NCI-H69 (cell line): ENCODE measurements at regions not wholly inside any gene's neighbourhood (a gene's known extent, or its start where the extent isn't known, plus 50 kb on each side); places are given as distances from the start of the nearest gene placed in this dataset.
A peak's percentile ranks its signal among the peaks of the same experiment; 100 is the strongest.

Source experiments
- DNase-seq: peaks from one replicate; lab custom pipeline; 2025; lab: John Stamatoyannopoulos, UW

DNA sequence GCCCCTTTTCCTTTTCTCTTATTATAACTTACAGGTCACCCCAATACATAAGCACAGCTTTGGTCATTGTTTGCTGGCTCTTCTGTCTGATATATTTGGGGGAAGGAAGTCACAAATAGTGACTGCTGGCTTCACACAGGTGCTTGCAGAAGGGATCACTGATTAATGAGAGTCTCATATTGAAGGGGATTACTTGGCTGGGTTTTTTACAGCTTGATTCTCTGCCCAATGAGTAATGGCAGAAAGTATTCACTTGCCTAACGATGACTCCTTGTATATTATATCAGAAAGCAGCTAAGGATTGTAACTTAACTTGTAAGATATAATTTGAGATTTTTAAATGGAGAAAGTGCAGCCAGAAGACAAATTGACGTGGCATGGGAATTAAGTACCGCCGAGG is 119.3 kb upstream of the PFN2 start:
- no peak for DNase-seq

DNA sequence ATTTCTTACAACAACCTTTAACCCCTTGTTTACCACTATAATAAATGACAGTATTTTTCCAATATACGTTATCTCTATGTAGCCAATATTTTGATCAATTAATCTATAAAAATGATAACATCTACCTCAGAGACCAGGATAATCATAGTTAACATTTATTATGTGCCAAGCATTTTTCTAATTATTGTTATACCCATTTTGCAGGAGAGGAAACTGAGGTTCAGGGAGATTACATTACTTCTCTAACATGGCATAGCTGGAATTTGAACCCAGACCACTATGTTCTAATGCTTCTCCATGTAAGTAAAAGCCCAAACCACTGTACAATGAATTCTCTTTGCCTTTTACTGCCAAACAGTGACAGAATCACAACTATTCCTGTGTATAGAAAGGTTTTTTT is 113.4 kb upstream of the PFN2 start:
- no peak for DNase-seq

DNA sequence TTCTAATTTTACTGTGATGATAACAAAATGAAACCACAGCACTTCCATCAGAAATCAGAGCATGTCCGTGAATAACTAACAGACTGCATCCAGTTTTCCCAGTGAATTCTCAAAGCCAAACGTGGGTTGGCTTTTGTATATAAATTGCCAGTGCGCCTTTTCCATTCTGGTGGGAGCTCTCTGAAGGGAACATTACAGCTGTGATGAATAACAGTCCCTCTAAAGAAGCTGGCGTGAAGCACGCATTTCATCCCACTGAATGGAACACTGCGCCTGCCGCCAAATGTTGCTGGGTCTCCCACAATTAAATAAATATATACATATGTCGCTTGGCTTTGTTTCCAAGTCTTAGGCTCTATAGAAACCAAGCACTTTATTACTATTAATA is 113.0 kb upstream of the PFN2 start:
- peak; percentile 53 for DNase-seq

DNA sequence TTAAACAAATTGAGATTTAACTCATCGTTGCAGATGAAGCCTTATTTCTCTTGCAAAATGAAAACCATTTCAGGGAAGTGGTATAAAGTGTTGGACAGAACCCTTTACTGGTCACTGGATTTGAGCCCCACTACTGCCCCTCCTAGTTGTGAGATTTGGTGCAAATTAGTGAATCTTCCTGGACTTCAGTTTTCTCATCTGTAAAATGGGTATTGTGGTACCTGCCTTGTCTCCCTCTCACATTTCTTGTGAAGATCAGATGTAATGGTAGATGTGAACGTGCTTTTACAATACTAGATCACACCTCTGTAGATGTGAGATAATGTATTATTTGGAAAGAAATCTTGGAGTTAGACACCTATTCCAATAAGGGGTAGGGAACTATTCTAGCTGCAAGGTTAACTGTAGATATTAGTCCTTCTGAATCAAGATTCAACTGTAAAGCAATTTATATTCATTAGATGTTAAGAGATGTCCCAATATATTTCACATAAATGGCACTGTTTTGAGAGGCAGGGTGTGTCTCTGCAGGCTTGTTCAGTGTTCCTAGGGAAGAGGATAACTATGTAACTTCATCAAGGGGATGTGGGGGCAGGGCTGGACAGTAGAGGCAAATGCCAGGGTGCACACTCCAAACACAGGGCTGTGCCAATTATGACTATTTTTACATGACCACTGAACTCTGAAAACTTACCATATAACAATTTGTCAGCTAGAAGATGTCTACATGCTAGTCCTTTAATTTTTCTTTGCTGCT is 112.4 kb upstream of the PFN2 start:
- peak; percentile 24 for DNase-seq

DNA sequence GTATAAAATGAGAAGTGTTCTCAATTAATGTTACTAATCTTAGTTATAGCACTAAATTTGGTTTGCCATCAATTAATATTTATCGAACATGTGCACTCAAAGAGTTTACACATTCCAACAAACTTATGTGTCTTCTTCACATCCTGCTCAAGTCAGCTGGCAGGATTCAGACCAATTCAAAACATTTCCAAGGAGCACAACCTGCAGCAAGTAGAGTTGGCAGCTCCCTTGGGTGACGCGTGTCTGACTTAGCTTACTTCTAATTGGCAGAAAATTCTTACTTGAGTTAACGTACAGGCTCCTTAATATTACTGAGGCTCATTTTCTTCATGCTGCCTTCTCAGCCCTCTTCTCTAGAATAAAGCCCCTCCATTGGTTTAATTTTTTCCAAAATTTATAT is 110.4 kb upstream of the PFN2 start:
- DNase-seq = peak; percentile 4

DNA sequence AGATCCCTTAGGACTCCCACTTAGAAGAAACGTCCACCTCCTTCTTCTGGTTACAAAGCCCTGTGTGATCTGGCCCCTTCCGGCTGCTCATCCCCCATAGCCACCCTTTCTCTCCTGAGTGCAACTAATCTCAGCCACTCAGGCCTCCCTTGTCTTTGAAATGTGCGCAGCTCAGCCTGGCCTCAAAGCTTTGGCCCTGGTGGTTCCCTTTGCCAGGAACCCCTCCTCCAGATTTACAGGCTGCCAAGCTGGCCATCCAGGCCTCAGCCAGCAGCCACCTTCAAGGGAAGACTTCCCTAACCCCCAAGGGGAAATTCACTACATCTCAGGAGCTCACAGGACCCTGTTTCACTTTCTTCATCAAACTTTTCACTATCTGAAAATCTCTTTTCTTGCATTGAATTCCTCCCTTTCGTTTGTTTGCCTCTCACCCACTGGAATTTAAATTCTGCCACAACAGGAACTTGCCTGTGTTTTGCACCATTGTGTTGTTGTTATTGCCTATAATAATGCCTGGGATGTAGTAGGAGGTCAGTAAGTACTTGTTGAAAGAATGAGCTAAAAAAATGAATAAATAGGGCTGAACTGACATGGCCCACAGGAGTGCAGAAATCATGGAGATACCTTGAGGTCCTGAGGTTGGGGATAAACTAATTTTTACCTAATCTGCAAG is 109.5 kb upstream of the PFN2 start:
- peak; percentile 6 for DNase-seq

DNA sequence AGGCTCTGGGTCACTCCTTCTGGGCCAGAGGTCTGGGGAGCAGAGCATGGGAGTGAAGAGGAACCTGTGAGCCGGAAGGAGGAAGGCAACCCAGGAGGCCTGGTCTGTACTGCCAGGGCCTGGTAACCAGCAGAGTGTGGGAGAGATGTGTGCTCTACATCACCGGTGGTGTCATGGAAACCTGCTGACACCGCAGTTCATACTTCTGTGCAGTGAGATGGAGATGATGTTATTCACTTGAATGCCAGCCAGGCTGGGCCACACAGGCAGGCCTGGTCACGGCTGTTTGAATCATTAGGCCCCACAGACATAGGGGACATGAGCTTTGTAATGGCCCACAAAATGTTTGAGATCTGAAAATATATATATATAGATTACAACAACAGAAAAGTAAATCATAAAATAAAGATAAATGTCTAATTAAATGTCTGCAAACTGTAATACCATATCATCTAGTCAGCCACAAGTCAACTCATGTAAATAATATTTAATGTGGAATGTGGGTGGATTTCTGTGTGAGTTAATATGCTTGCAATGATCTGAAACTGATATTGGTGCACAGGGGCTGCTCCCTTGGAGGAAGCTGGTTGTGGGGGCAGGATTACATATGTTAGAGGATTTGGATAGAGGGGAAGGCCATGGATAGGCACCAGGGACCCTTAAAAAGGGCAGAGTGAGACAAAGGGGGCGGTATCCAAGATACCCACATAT is 108.5 kb upstream of the PFN2 start:
- DNase-seq = peak; percentile 45

DNA sequence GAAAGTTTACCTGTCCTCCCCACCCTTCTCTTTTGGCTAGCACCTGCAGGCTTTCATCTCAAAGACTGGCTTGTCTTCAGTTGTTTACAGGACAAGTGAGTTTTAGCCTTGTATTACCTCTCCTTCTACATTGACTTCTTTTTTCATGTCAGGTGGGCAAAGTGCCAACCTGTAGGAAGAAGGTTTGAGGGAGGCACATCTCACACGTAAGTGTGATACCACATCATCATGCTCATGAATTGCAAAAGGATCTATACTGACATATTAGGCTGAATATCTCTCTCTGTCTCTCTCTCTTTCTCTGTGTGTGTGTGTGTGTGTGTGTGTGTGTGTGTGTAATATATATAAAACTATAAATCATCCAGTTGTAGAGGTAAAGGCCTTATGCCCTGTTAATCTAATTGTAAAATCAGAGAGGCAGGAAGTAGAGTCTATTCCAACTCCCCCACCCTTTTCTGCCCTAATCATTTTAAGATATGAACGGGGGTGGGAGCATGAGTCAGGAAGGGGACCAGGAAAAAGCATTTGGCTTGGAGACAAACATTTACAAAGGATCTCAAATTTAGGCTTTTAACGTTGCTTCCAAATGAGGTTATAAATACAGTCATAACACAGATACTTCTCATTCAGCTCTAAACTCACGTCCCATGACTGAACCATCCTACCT is 107.0 kb upstream of the PFN2 start:
- peak; percentile 4 for DNase-seq

DNA sequence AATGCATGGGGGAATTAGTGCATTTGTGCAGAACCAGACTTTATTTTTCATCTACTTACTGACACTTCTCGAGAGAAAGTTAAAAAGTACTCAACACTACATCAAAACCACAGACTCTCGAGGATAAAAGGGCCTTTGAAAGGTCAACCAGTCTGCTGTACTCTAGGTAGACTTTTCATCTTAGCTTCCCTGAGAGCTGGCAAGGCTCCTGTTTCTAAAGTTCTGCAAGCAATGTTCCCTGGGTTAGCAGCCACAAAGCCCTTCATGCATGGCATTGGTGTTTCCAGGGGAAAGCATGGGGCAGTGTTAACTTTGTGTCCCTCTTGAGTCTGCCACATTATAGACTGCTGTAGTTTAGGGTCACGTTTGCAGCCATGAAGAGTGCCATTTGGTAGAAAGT is 106.4 kb upstream of the PFN2 start:
- DNase-seq = no peak

DNA sequence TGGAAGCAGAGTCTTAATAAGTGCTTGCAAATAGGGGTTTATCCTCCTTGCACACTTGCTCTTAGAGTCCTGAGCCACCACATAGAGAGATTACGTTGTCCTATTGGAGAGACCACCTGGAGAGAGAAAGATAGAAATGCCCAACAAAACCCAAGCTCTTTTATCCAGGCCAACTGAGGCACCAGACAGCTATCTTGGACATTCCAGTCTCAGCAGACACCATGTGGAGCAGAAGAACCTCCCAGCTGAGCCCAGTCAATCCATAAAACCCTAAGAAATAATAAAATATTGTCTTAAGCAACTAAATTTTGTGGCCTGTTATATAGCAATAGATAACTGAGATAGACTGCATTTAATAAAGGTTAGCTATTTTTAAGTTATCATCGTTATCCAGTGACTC is 105.7 kb upstream of the PFN2 start:
- DNase-seq = no peak

DNA sequence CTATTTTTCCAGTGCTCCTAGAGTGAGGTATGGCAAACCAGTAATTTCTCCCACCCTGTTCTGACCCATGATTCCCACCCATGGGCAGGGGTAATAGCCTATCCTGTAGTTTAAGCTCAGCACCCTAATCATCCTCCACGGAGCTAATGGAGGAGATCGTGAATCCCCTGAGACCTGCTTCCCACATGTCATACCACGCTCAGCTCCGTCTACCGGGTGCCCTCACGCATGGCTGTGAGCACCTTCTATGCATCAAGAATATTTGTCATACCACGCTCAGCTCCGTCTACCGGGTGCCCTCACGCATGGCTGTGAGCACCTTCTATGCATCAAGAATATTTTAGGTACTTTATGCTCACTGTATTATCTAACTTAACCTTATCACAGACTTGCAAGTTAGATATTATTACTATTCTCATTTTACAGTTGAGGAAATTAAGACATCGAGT is 104.7 kb upstream of the PFN2 start:
- no peak for DNase-seq

DNA sequence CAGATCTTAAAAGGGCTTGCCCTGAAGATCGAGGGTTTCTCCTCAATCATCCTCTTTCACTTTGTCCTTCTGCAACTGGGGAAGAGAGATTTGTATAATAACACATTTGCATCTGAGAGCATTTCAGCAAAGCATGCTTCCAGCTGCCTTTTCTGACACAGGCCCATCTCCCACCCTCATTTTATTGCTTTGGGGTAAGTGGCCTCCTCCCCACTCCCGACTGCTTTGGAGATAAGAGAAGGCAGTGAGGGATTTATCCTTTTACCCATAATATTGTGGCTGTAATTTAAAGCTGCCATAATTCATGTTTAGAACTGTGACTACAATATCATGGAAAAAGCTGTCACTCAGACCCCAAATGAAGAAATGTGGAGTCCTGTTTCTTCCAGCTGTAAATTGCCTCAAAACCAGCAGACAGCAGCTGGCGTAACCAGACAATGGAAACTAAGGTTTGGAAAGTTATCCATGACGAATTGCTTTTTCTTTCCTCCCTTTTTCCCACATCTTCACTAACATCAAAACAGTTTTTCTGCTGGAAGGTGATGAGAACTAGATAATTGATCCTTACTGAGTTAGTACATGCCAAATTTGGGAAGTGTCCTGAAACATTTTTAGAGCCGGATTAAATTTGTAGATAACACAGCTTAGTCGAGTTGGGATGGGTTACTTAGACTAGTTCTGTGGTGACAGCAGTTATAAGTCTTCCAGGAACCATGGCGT is 104.2 kb upstream of the PFN2 start:
- no peak for DNase-seq

DNA sequence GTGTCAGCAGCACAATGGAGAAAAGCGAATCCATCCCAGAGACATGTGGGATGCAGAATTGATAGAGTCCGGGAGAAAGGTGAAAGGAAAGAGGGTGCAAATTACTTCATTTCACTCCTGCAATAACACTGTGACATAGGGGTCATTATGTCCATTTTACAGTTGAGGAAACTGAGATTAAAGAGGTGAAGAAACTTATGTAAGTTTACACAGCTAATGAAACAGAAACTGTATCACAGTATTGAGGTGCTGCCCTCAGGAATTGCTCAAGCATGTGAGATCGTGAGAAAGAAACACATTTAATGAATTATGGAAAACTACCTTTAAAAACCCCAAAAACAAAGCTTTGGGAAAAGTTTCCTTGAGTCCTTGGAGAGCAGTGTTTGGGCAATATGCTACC is 103.6 kb upstream of the PFN2 start:
- DNase-seq = no peak

DNA sequence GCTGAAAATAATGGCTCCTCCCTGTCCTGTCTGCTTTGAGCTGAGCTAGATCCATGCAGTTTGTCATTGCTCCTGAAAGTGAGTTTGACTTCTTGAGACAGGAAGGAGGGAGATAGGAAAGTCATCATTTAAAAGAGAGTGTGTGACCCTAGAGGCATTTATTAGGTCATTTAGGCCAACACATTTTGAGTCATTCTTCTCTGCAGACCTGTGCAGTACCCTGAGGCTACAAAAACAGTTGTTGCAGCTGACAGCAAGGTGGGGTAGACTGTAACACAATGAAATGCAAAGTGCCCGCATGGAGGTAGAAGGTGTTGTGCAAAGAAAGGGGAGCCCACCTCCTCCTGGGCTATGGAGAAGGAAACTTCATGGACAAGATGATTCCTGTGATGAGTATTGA is 102.8 kb upstream of the PFN2 start:
- no peak for DNase-seq

DNA sequence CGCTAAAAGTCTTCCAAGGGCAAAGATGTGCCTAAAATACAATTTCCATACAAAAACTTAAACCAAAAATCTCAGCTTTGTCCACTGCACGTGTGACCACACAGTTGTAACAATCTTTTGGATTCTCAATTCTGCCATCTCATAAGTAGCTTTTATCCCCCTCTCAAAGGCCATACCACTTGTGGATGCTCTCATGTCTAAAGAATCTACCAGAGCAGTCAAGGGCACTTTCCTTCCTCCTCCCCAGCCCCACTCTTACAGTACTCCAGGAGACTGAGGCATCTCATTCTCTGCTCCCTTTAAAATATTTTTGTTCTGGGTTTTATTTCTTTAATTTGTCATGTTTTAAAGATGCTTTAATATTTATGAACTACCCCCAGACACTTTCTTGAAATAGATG is 102.3 kb upstream of the PFN2 start:
- no peak for DNase-seq

DNA sequence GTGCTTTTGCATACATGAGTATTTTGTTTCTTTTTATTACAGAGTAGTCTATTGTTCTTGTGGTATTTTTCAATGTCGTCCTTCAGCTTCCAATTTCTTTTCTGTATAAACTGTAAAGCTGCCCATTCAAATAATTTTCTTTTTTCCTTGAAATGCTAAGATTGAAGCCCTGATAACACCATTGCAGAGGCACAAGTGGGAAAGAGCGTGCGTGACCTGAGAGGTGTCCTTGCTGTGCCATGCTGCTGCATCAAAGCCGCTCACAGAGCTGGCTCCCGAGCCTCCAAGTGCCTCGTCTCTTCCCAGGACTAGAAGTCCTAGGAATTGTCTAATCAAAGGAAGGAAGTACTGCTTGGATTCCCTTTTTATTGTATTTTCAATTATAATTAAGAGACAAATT is 101.9 kb upstream of the PFN2 start:
- DNase-seq = no peak

DNA sequence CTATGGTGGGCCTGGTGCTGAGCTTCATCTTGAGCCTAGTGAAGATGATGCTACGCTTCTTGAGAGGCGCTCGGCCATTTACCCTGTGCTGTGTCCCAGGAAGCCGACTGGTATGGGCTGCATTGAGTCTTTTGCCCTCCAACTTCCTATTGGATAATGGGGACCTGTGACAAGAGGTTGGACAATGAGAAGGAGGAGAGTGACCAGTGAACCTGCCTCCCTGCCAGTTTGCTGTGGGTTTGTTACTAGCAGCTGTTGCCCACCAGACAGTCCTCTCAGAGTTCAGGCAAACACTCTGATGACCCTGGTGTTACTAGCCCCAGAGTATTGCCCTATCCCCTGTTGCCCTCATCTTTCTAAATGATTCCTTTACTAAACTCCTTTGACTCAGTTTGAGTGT is 99.6 kb upstream of the PFN2 start:
- DNase-seq = no peak

DNA sequence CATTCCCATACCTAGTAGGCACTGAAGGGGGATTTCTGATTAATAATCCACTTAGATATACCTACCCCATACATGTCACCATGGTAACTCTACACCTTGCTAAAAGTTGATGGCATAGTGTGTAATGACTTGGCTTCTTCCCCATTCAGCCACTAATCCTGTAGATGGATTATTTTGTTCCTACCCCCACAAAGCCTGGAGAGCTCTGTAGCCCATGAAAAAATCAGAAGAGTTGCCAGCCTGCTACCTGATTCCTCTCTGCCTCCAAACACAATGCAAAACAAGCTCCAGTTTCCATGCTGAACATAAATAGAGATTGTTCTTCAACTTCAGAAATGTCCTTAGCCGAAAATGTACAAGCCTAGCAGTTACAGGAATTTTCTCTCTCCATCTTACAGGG is 98.9 kb upstream of the PFN2 start:
- no peak for DNase-seq

DNA sequence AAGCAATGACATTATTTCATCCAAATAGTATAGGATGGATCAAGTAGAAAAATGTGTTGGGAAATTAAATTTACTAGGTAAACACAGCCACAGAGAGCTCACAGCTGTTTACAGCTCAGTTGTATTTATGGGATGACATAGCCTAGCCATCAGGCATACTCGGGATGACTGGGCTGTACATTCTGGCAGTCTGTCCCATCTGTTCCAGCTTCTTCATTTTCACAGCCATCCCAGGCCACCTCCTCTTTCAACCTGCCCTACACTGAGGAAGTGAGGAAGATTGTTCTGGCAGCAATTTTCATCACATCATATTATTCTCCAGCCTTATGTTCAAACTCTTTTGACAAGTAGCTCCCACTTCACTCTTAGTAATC is 98.4 kb upstream of the PFN2 start:
- DNase-seq = peak; percentile 15

DNA sequence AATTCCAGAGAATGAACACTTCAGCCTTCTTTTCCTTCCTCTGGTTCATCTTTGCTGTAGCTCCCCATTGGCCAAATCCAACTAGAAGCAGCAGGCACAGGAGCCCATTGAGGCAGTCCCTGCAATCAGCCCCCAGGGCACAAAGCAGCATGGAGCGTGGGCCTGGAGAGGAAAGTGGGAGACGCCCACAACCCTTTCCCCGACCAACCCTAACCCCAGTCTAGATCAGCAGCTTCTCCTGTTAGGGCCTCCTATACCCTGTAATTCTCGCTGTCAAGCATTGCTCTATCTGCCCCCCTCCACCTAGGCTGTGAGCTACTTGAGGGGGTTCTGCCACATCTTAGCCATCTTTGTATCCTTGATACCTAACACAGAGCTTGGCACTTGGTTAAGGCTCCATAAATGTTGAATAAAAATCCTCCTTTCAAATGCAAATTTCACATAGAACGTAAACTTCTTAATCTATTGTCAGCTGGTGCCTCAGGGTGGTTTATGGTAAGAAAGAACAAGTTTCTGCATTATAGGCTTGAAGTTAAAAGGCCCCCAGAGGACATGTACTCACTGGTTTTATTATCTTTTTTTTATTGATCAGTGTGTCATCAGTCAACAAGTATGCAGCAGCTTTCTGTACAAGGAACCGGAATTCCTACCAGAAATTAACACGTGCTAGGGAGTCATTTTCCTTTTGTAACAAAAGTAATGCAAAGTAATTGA is 97.9 kb upstream of the PFN2 start:
- DNase-seq = peak; percentile 16

DNA sequence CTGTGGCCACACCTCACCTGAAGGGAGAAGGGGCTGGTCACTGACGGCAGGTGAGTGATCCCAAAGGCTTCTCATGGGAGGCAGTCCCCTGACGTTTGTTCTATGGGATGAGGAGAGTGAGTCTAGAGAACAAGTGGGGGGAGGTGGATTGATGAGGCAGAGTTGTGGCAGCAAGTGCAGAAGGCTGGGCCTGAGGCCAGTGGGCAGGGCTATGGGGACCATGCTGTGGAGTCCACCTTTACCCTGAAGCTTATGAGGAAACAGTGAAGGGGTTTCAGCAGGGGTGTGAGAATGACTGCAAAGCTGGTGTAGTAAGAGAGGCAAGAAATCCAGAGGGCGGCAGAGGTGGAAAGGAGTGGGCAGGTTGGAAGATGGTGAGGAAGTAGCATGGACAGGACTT is 96.9 kb upstream of the PFN2 start:
- no peak for DNase-seq
